GM12891 (cell line): ENCODE measurements at regions not wholly inside any gene's neighbourhood (a gene's known extent, or its start where the extent isn't known, plus 50 kb on each side); places are given as distances from the start of the nearest gene placed in this dataset.

Source experiments
- DNase-seq: peaks from one replicate; pipeline ENCODE4 v3.0.0; 2011; ENCODE audit warnings: low spot score; ENCODE audit not compliant: insufficient read length
- FAIRE-seq: peaks from 2 replicates; lab custom pipeline; 2011; peaks lifted over from hg19 to GRCh38; lab: Jason Lieb, UNC
- PAX5 ChIP-seq: IDR thresholded peaks from 2 replicates; pipeline ENCODE4 v1.6.1; 2011; ENCODE audit warnings: low read length, moderate library complexity, mild to moderate bottlenecking; ENCODE audit not compliant: insufficient read depth, severe bottlenecking
- POLR2A ChIP-seq: IDR thresholded peaks from 2 replicates; pipeline ENCODE4 v1.6.1; 2011; ENCODE audit warnings: low read depth, low read length, control low read depth
- POLR2AphosphoS5 ChIP-seq: IDR thresholded peaks from 2 replicates; pipeline ENCODE4 v1.6.1; 2011; ENCODE audit warnings: low read depth, low read length, control low read depth
- POU2F2 ChIP-seq: IDR thresholded peaks from 2 replicates; pipeline ENCODE4 v1.6.1; 2011; ENCODE audit warnings: low read depth, mild to moderate bottlenecking, control low read depth, low read length, moderate library complexity
- SPI1 ChIP-seq: IDR thresholded peaks from 2 replicates; pipeline ENCODE4 v1.6.1; 2011; ENCODE audit warnings: low read depth, low read length, control low read depth
- TAF1 ChIP-seq: IDR thresholded peaks from 2 replicates; pipeline ENCODE4 v1.6.1; 2011; ENCODE audit warnings: low read depth, low read length, control low read depth

- FAIRE-seq (peak; percentile 80), DNase-seq (no peak)
These were observed 98.6 kb downstream of the IRF2BPL start for GRCh38 chr14:76929927-76930326.

GRCh38 chr14:76927971-76928700 is 100.4 kb downstream of the IRF2BPL start:
- no peak for TF ChIP-seq TAF1
- TF ChIP-seq POLR2AphosphoS5: no peak
- TF ChIP-seq POLR2A: no peak
- DNase-seq (no peak), FAIRE-seq (peak; percentile 43)

More at GRCh38 chr14:76929927-76930326, 98.6 kb downstream of the IRF2BPL start:
- no peak for TF ChIP-seq POLR2AphosphoS5
- TF ChIP-seq TAF1: no peak
- no peak for TF ChIP-seq POLR2A

GRCh38 chr14:76926521-76927251 is 100.5 kb downstream of the LRRC74A start:
- peak; percentile 73 for DNase-seq
- TF ChIP-seq POLR2A (no peak), POU2F2 (no peak), PAX5 (no peak), SPI1 (no peak), POLR2AphosphoS5 (no peak), TAF1 (no peak)
- FAIRE-seq: peak; percentile 91

GRCh38 chr14:76925097-76925441 is 98.9 kb downstream of the LRRC74A start:
- no peak for TF ChIP-seq POU2F2
- no peak for TF ChIP-seq POLR2AphosphoS5
- TF ChIP-seq TAF1: no peak
- DNase-seq (no peak), FAIRE-seq (no peak)

GRCh38 chr14:76924371-76925096 is 98.3 kb downstream of the LRRC74A start:
- FAIRE-seq (peak; percentile 52), DNase-seq (no peak)
- no peak for TF ChIP-seq POLR2AphosphoS5

- DNase-seq: no peak
- TF ChIP-seq TAF1: no peak
- no peak for TF ChIP-seq POLR2AphosphoS5
- TF ChIP-seq PAX5: no peak
- TF ChIP-seq SPI1: no peak
- TF ChIP-seq POLR2A: no peak
- TF ChIP-seq POU2F2: no peak
- FAIRE-seq: no peak
These were observed 97.5 kb downstream of the LRRC74A start for GRCh38 chr14:76923431-76924370.

- TF ChIP-seq POLR2AphosphoS5 (no peak), SPI1 (no peak), POLR2A (no peak), POU2F2 (no peak), PAX5 (no peak), TAF1 (no peak)
- FAIRE-seq: no peak
- DNase-seq: no peak
These were observed 96.4 kb downstream of the LRRC74A start for GRCh38 chr14:76922584-76922983.

- FAIRE-seq (no peak), DNase-seq (no peak)
- no peak for TF ChIP-seq POLR2A
- no peak for TF ChIP-seq TAF1
- no peak for TF ChIP-seq POLR2AphosphoS5
- no peak for TF ChIP-seq PAX5
- no peak for TF ChIP-seq POU2F2
- TF ChIP-seq SPI1: no peak
These were observed 95.9 kb downstream of the LRRC74A start for GRCh38 chr14:76922092-76922491.

GRCh38 chr14:76921088-76921399 is 94.8 kb downstream of the LRRC74A start:
- TF ChIP-seq POLR2A: no peak
- no peak for TF ChIP-seq SPI1
- TF ChIP-seq TAF1: no peak
- TF ChIP-seq POU2F2: no peak
- TF ChIP-seq POLR2AphosphoS5: no peak
- TF ChIP-seq PAX5: no peak
- no peak for FAIRE-seq
- no peak for DNase-seq
